ENCODE measurements at regions not wholly inside any gene's neighbourhood (a gene's known extent, or its start where the extent isn't known, plus 50 kb on each side); places are given as distances from the start of the nearest gene placed in this dataset.

DNA sequence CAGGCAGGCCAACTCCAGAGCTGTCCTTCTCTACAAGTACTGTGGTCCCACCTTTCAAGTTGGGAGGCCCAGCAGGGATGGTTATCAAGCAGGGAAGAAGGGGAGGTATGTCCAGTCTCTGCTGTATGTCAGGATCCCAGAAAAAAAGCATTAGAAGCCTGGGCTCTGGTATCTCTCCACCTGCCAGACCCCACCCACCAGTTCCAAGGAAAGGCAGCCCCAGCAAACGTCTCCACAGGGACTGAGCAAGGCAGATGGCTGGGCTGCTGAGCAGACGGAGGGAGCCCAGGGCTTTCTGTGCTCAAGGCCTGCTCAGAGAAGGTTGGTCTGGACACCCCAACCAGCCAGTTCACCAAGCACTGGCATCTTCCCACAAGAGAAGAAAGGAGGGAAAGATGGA lies 287.8 kb downstream of the XXYLT1 start:
- H3K36me3 ChIP-seq (ENCODE audit: insufficient read depth, low read length): no peaks in the 10 kb centered on the region
- H3K9me3 ChIP-seq (ENCODE audit: insufficient read depth, low read depth, low read length): no peaks in the 10 kb centered on the region
- no peak for TF ChIP-seq EZH2phosphoT487 (IDR thresholded peaks at IDR 0.05; ENCODE audit: borderline replicate concordance)
- TF ChIP-seq, protein P1, sequence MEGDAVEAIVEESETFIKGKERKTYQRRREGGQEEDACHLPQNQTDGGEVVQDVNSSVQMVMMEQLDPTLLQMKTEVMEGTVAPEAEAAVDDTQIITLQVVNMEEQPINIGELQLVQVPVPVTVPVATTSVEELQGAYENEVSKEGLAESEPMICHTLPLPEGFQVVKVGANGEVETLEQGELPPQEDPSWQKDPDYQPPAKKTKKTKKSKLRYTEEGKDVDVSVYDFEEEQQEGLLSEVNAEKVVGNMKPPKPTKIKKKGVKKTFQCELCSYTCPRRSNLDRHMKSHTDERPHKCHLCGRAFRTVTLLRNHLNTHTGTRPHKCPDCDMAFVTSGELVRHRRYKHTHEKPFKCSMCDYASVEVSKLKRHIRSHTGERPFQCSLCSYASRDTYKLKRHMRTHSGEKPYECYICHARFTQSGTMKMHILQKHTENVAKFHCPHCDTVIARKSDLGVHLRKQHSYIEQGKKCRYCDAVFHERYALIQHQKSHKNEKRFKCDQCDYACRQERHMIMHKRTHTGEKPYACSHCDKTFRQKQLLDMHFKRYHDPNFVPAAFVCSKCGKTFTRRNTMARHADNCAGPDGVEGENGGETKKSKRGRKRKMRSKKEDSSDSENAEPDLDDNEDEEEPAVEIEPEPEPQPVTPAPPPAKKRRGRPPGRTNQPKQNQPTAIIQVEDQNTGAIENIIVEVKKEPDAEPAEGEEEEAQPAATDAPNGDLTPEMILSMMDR (conservative IDR thresholded peaks at IDR 0.05; ENCODE audit: low read length): no peak
- no peak overlapping the region for H3K9ac ChIP-seq (ENCODE audit: low read depth, low read length, poor library complexity, severe bottlenecking)
- H2AFZ ChIP-seq (ENCODE audit: low read length): no peak overlapping the region
- no peak overlapping the region for H3K4me3 ChIP-seq (ENCODE audit: low read length, poor library complexity, severe bottlenecking)
- H3K9me2 ChIP-seq (replicated peaks; ENCODE audit: low read depth, low read length): no peaks in the 10 kb centered on the region
- H3K4me1 ChIP-seq (ENCODE audit: insufficient read depth, low read length, poor library complexity, severe bottlenecking): no peaks in the 10 kb centered on the region
- no peaks in the 10 kb centered on the region for H4K20me1 ChIP-seq (ENCODE audit: insufficient read depth, low read length, poor library complexity, severe bottlenecking)
- H3K79me2 ChIP-seq (ENCODE audit: insufficient read depth, low read length): no peaks in the 10 kb centered on the region
- no peaks in the 10 kb centered on the region for H3F3A ChIP-seq (ENCODE audit: low read depth)
- H3K27me3 ChIP-seq (ENCODE audit: insufficient read depth, low read length, poor library complexity, severe bottlenecking): no peaks in the 10 kb centered on the region
- no peak overlapping the region for H3K4me2 ChIP-seq (ENCODE audit: low read depth, low read length, poor library complexity, severe bottlenecking)

DNA sequence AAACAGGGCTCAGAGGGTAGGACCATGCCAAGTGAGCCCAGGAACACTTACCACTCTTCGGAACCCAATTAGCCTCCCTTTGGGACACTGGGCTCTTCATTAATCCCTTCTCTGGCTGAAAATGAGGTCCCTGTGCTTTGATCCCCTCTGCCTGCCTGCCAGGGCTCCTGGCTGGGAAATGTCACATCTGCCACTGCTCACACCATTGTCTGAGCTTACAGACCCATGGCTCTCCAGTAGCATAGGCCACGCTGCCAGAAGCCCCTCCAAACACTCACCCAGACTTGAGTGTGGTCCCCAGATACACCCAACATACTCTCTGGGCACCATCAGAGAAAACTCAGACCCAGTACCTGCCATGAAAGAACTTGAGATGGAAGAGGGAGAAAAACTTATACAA lies 287.3 kb downstream of the XXYLT1 start:
- Histone ChIP-seq H3K36me3 (ENCODE audit: insufficient read depth, low read length) (no peaks in the 10 kb centered on the region), H3K9ac (ENCODE audit: low read depth, low read length, poor library complexity, severe bottlenecking) (no peak overlapping the region), H3K9me2 (replicated peaks; ENCODE audit: low read depth, low read length) (no peaks in the 10 kb centered on the region), H2AFZ (ENCODE audit: low read length) (no peak overlapping the region), H3K9me3 (ENCODE audit: insufficient read depth, low read depth, low read length) (no peaks in the 10 kb centered on the region), H3K79me2 (ENCODE audit: insufficient read depth, low read length) (no peaks in the 10 kb centered on the region), H3K4me1 (ENCODE audit: insufficient read depth, low read length, poor library complexity, severe bottlenecking) (no peaks in the 10 kb centered on the region), H3K4me2 (ENCODE audit: low read depth, low read length, poor library complexity, severe bottlenecking) (no peak overlapping the region), H3K27me3 (ENCODE audit: insufficient read depth, low read length, poor library complexity, severe bottlenecking) (no peaks in the 10 kb centered on the region), H4K20me1 (ENCODE audit: insufficient read depth, low read length, poor library complexity, severe bottlenecking) (no peaks in the 10 kb centered on the region), H3F3A (ENCODE audit: low read depth) (no peaks in the 10 kb centered on the region), H3K4me3 (ENCODE audit: low read length, poor library complexity, severe bottlenecking) (no peak overlapping the region)
- TF ChIP-seq, protein P1 (conservative IDR thresholded peaks at IDR 0.05; ENCODE audit: low read length): no peak
- TF ChIP-seq EZH2phosphoT487 (IDR thresholded peaks at IDR 0.05; ENCODE audit: borderline replicate concordance): no peak

DNA sequence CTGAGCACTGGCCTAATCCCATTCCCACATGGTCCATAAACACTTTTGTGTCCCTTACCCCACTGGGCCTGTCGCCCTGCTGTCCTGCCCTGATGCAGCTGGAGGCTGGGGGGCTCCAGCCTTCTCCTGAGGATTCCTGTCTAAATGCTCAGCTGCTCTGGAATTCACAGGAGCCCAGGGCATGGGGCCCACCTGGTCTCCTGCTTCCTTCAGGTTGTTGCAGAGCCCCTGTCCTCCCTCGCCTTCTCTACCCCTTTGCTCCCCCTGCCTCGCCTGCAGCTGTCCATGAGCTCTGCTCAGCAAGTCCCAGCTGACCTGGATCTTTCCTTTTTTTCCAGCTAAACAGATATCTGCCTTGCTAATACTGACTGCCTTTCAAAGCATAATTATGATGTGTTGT lies 286.9 kb downstream of the XXYLT1 start:
- H3K36me3 ChIP-seq (ENCODE audit: insufficient read depth, low read length): no peaks in the 10 kb centered on the region
- no peaks in the 10 kb centered on the region for H3K9me2 ChIP-seq (replicated peaks; ENCODE audit: low read depth, low read length)
- H3K4me1 ChIP-seq (ENCODE audit: insufficient read depth, low read length, poor library complexity, severe bottlenecking): no peaks in the 10 kb centered on the region
- H4K20me1 ChIP-seq (ENCODE audit: insufficient read depth, low read length, poor library complexity, severe bottlenecking): no peaks in the 10 kb centered on the region
- H3K4me3 ChIP-seq (ENCODE audit: low read length, poor library complexity, severe bottlenecking): no peak overlapping the region
- no peaks in the 10 kb centered on the region for H3F3A ChIP-seq (ENCODE audit: low read depth)
- H3K4me2 ChIP-seq (ENCODE audit: low read depth, low read length, poor library complexity, severe bottlenecking): no peak overlapping the region
- H2AFZ ChIP-seq (ENCODE audit: low read length): no peak overlapping the region
- no peak overlapping the region for H3K9ac ChIP-seq (ENCODE audit: low read depth, low read length, poor library complexity, severe bottlenecking)
- TF ChIP-seq EZH2phosphoT487 (IDR thresholded peaks at IDR 0.05; ENCODE audit: borderline replicate concordance): no peak
- TF ChIP-seq, protein P1 (conservative IDR thresholded peaks at IDR 0.05; ENCODE audit: low read length): no peak
- H3K79me2 ChIP-seq (ENCODE audit: insufficient read depth, low read length): no peaks in the 10 kb centered on the region
- no peaks in the 10 kb centered on the region for H3K27me3 ChIP-seq (ENCODE audit: insufficient read depth, low read length, poor library complexity, severe bottlenecking)
- no peaks in the 10 kb centered on the region for H3K9me3 ChIP-seq (ENCODE audit: insufficient read depth, low read depth, low read length)

Data from Loucy (cell line).